ENCODE measurements at regions not wholly inside any gene's neighbourhood (a gene's known extent, or its start where the extent isn't known, plus 50 kb on each side); places are given as distances from the start of the nearest gene placed in this dataset.
A peak's percentile ranks its signal among the peaks of the same experiment; 100 is the strongest.

- DNase-seq (ENCODE audit: low spot score): no peak
- in situ Hi-C loops (cut with HindIII; ENCODE audit: low sequenced_read_pairs): no loop called here
Observed at GRCh38 chr9:82499337-82499736, 510.8 kb downstream of the SPATA31D1 start.

GRCh38 chr9:82504620-82505019 lies 516.0 kb downstream of the SPATA31D1 start:
- in situ Hi-C loops (cut with HindIII; ENCODE audit: low sequenced_read_pairs): no loop called here
- no peak for DNase-seq (ENCODE audit: low spot score)

- in situ Hi-C loops (cut with HindIII; ENCODE audit: low sequenced_read_pairs): no loop called here
- DNase-seq (ENCODE audit: low spot score): no peak
Observed at GRCh38 chr9:82511626-82512025, 523.1 kb downstream of the SPATA31D1 start.

- in situ Hi-C loops (cut with HindIII; ENCODE audit: low sequenced_read_pairs): no loop called here
Observed at GRCh38 chr9:82512728-82513127, 524.2 kb downstream of the SPATA31D1 start.

GRCh38 chr9:82513242-82513751 lies 524.7 kb downstream of the SPATA31D1 start:
- in situ Hi-C loops (cut with HindIII; ENCODE audit: low sequenced_read_pairs): no loop called here
- DNase-seq (ENCODE audit: low spot score): no peak

More at GRCh38 chr9:82512728-82513127, 524.2 kb downstream of the SPATA31D1 start:
- DNase-seq (ENCODE audit: low spot score): no peak

GRCh38 chr9:82513976-82514735 lies 525.6 kb downstream of the SPATA31D1 start:
- no peak for DNase-seq (ENCODE audit: low spot score)
- in situ Hi-C loops (cut with HindIII; ENCODE audit: low sequenced_read_pairs): no loop called here

- in situ Hi-C loops (cut with HindIII; ENCODE audit: low sequenced_read_pairs): no loop called here
Observed at GRCh38 chr9:82518868-82519267, 530.3 kb downstream of the SPATA31D1 start.

GRCh38 chr9:82519332-82519731 lies 530.8 kb downstream of the SPATA31D1 start:
- no peak for DNase-seq (ENCODE audit: low spot score)
- in situ Hi-C loops (cut with HindIII; ENCODE audit: low sequenced_read_pairs): no loop called here

More at GRCh38 chr9:82518868-82519267, 530.3 kb downstream of the SPATA31D1 start:
- no peak for DNase-seq (ENCODE audit: low spot score)

- no peak for DNase-seq (ENCODE audit: low spot score)
- in situ Hi-C loops (cut with HindIII; ENCODE audit: low sequenced_read_pairs): no loop called here
Observed at GRCh38 chr9:82524407-82524806, 535.8 kb downstream of the SPATA31D1 start.

- DNase-seq (ENCODE audit: low spot score): no peak
- in situ Hi-C loops (cut with HindIII; ENCODE audit: low sequenced_read_pairs): no loop called here
Observed at GRCh38 chr9:82526577-82526976, 536.4 kb downstream of the RASEF start.

- no peak for DNase-seq (ENCODE audit: low spot score)
- in situ Hi-C loops (cut with HindIII; ENCODE audit: low sequenced_read_pairs): no loop called here
Observed at GRCh38 chr9:82531795-82532194, 531.1 kb downstream of the RASEF start.

- DNase-seq (ENCODE audit: low spot score): peak; percentile 17
- in situ Hi-C loops (cut with HindIII; ENCODE audit: low sequenced_read_pairs): no loop called here
Observed at GRCh38 chr9:82532504-82533180, 530.3 kb downstream of the RASEF start.

- in situ Hi-C loops (cut with HindIII; ENCODE audit: low sequenced_read_pairs): no loop called here
- DNase-seq (ENCODE audit: low spot score): no peak
Observed at GRCh38 chr9:82535432-82535998, 527.4 kb downstream of the RASEF start.

GRCh38 chr9:82538634-82539033 lies 524.3 kb downstream of the RASEF start:
- no peak for DNase-seq (ENCODE audit: low spot score)
- in situ Hi-C loops (cut with HindIII; ENCODE audit: low sequenced_read_pairs): no loop called here

GRCh38 chr9:82539146-82539545 lies 523.8 kb downstream of the RASEF start:
- no peak for DNase-seq (ENCODE audit: low spot score)
- in situ Hi-C loops (cut with HindIII; ENCODE audit: low sequenced_read_pairs): no loop called here

- DNase-seq (ENCODE audit: low spot score): no peak
- in situ Hi-C loops (cut with HindIII; ENCODE audit: low sequenced_read_pairs): no loop called here
Observed at GRCh38 chr9:82539856-82540579, 522.9 kb downstream of the RASEF start.

GRCh38 chr9:82543726-82544125 lies 519.2 kb downstream of the RASEF start:
- in situ Hi-C loops (cut with HindIII; ENCODE audit: low sequenced_read_pairs): no loop called here
- no peak for DNase-seq (ENCODE audit: low spot score)

GRCh38 chr9:82546136-82546535 lies 516.8 kb downstream of the RASEF start:
- in situ Hi-C loops (cut with HindIII; ENCODE audit: low sequenced_read_pairs): no loop called here
- DNase-seq (ENCODE audit: low spot score): no peak

GRCh38 chr9:82547995-82548394 lies 514.9 kb downstream of the RASEF start:
- peak; percentile 7 for DNase-seq (ENCODE audit: low spot score)
- in situ Hi-C loops (cut with HindIII; ENCODE audit: low sequenced_read_pairs): no loop called here
